NCI-H2227 (cell line): ENCODE measurements at regions not wholly inside any gene's neighbourhood (a gene's known extent, or its start where the extent isn't known, plus 50 kb on each side); places are given as distances from the start of the nearest gene placed in this dataset.
A peak's percentile ranks its signal among the peaks of the same experiment; 100 is the strongest.

Experiments used
- DNase-seq: peaks from one replicate; lab custom pipeline; 2025; ENCODE audit not compliant: unreplicated experiment; lab: John Stamatoyannopoulos, UW

- DNase-seq = no peak
These were observed 106.3 kb upstream of the JUN start for GRCh38 chr1:58890113-58890512.

DNA sequence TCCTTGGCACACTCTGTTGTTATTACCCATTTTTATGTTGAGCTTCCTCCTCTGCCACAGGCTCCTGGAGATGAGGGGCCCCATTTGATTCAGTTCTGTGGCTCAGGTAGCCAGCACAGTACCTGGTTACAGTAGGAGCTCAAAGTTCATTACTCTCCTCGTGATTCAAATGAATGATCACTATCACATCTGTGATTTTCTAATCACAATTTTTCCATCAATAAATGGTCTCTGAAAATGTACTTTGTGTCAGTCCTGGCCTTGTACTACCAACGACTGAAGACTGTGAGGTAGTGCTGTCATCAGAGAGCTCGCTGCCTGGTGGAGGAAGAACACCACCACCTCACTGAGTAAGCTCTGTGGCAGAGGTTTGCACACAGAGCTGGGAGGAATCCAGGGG is 106.8 kb upstream of the JUN start:
- no peak for DNase-seq

DNA sequence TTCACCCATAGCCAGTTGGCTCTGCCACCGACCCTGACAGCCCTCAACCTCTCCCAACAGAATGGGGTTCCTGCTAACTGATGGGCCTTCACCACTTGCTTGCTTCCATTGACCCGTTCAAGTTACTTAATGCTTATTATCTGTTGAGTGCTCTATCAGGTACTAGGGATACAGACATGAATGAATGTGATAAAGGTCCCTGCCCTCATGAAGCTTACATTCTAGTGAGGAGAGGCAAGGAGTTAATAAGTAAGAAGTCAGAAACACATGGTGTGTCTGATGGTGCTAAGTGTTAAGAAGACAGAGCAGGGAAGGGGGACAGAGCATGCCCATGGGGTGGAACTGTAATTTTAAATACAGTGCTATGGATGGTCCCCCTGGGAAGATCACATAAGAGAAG is 107.5 kb upstream of the JUN start:
- no peak for DNase-seq

DNA sequence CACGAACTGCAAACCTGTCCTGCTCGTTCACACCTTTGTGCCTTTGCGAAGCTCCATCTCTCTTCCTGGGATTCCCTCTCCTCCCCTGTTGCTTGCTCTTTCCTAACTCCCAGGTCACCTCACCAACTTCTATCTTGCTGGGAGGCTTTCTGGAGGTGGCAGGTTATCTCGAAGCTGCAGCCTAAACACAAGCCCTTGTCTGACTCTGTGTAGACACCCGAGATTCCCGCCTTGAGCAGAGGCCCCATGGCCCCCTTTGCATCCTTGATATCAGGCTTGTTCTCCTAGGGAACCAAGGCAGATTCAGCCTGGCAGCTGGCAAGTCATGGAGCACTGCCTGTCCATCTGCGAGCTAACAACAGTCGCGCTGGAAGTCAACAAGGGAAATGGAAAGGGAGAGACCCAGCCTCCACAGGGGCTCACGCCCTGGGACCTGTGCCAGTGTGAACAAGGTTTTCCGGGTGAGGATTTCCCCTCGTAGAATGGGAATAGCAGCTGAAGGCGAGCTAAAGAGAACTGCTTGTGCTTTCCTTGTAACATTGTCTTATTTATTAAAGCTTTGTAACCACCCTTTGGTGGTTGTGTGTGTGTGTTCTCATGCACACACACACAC is 109.5 kb upstream of the JUN start:
- DNase-seq = no peak

DNA sequence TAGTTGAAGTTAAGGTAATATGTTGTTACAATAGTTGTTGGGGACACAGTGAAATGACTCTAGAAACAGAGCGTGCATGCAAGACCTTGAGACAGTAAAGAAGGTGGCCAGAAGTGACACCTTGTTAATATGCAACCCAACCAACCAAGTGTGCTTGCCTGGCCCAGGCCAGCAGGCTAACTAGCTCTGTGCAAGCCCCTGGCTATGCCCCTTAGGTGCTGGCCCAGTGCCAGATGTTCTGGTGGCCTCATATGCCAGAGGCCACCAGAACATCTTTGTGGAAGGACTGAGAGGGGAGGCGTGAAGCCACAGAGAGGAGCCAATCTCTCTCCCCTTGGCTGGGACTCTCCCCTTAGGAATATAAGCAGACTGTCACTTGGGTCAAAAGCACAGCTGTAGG is 111.2 kb upstream of the JUN start:
- no peak for DNase-seq

GRCh38 chr1:58895559-58896145 is 111.8 kb upstream of the JUN start:
- no peak for DNase-seq

GRCh38 chr1:58896246-58897183 is 112.7 kb upstream of the JUN start:
- no peak for DNase-seq

DNA sequence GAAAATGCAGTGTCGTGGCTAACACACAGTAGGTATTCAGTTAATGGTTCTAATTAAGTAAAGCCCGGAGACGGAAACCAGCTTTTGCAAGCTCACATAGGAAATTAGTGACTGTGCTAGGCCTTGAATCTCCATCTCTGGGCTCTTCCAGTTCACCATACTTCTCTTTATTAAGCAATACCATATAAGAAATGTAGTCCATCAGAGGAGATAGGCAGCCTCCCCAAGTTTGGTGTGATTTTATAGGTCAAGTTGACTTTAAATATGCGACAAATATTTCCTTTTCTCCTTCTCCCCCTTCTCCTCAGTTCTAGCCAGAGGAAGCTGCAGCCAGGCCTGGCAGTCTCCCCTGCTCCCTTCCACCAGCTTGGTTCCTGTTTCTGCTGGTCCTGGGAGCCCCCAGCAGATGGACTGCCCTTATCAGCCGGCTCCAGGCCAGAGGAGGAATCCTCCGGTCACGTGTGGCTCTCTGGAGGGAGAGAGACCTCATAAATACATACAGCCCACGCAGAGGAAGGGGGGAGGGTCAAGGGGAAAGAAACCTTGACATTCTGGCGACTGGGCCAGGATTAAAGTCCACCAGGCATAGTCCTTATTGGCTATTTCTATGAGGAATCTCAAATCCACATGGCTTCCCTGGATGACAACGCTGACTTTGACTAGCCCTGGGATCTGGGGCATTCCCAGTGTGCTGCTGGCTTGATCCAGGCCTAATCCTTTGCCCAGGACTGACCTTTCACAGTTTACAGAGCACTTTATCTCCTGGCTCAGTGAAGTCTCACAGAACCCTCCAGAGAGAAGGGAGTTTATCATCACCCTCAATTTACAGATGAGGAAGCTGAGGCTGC is 115.1 kb upstream of the JUN start:
- no peak for DNase-seq

DNA sequence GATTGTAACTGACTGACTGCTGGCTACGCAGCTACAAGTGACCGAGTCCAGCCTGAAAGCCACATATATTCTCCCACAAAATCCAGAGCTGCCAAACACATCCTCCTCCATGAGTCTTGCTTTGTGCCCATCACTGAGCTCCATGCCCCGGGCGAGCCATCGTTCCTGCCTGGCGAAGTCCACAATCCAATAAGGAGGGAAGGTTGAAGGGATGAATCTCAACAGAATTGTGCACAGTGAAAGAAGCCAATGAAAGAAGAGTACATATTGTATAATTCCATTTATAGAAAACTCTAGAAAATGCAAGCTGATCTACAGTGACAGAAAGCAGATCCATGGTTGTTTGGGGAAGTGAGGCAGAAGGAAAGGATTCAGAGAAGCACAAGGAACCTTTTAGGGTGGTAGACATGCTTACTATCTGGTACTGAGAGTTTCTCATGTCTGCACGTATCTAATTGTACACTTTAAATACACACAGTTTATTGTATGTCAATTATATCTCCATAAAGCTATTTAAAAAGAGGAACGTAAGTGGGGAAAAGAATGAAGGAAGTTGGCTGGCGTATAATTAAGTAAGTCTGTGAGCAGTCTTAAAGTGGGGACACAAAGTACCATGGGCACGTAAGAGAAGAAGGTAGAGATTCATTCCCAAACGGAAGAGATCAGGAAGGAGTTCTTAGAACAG is 115.9 kb upstream of the JUN start:
- DNase-seq = no peak

GRCh38 chr1:58900396-58900795 is 116.5 kb upstream of the JUN start:
- DNase-seq = no peak

GRCh38 chr1:58901008-58901407 is 117.2 kb upstream of the JUN start:
- DNase-seq = no peak

DNA sequence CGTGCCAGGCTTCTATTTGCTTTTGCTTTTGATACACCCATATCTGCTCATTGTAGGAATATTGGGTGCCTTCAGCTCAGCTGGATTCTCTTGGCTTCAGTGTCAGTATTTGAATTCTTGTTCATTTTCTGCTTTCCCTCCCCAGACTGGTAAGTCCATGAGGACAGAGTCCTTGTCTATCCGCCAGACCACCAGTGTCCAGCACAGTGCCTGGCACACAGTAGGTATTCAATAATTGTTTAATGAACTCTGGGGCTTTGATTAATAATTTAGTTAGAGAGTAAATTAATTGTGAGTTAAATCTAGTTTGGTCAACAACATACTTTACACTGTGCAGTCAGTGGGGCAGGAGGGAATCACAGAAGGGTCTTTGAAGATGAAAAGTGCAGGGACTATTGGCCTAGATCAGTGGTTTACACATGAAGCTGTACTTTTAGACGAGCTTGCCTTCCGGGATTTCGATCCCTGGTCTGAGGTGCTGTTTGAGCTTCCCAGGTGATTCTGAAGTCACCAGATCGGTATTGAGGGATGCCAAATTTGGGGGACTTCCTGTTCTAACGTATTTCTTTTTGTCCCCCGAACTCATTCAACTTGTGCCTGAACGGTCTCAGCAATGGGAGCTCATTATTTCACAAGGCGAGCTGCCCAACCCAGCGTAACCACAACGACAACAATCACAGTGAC is 119.1 kb upstream of the JUN start:
- no peak for DNase-seq

GRCh38 chr1:58903514-58904298 is 119.9 kb upstream of the JUN start:
- DNase-seq = peak; percentile 88

GRCh38 chr1:58904299-58905125 is 120.7 kb upstream of the JUN start:
- DNase-seq = no peak

DNA sequence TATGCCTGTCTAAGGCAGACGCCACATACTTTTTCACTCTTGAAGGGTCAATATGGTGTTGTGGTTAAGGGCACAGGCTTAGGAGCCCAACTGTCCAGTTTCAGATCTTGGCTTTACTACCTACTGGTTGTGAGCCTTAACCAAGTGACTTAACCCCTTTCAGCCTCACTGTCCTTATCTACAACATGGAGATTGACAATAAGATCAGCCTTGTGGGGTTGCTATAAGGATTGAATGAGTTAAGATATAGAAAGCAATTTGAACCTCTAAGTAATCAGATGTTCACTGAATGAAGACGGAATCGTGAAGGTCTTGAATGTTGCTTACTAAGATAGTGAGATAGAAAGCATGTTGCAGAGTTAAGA is 121.3 kb upstream of the JUN start:
- DNase-seq = no peak

GRCh38 chr1:58905628-58906221 is 121.9 kb upstream of the JUN start:
- peak; percentile 69 for DNase-seq

GRCh38 chr1:58907398-58907797 is 123.6 kb upstream of the JUN start:
- DNase-seq = no peak
